ENCODE measurements at regions not wholly inside any gene's neighbourhood (a gene's known extent, or its start where the extent isn't known, plus 50 kb on each side); places are given as distances from the start of the nearest gene placed in this dataset.
"Not testable (repeated sequence)": the region's sequence is repeated elsewhere in the genome, so short reads cannot be mapped to it uniquely, and the experiment has no call there.

GRCh38 chr2:7866825-7867224, 815.0 kb upstream of the ID2 start:
- Histone ChIP-seq H2AK5ac (ENCODE audit: low read length) (no peak overlapping the region), H4K91ac (ENCODE audit: low read depth, low read length) (no peak overlapping the region), H3K4me2 (ENCODE audit: low read length) (no peak overlapping the region), H2BK5ac (ENCODE audit: low read depth, low read length, poor library complexity) (no peak overlapping the region), H3K79me1 (ENCODE audit: low read length) (peaks cover 1% of the 10 kb centered on the region), H2BK12ac (ENCODE audit: low read length) (no peak overlapping the region), H3K18ac (ENCODE audit: low read length) (no peak overlapping the region), H2AFZ (ENCODE audit: insufficient read depth, low read length, poor library complexity) (no peak overlapping the region), H2BK120ac (ENCODE audit: insufficient read depth, low read length, poor library complexity) (no peak overlapping the region), H3K79me2 (ENCODE audit: control insufficient read depth, insufficient read depth, low read length, poor library complexity) (no peaks in the 10 kb centered on the region), H3K23ac (ENCODE audit: low read length) (peak overlapping the region; percentile 91), H3K14ac (ENCODE audit: low read length) (no peak overlapping the region), H3K27ac (ENCODE audit: low read depth, low read length) (no peak overlapping the region), H4K12ac (ENCODE audit: low read depth, low read length) (no peak overlapping the region), H3K27me3 (ENCODE audit: insufficient read depth, low read length) (no peaks in the 10 kb centered on the region), H3K9ac (ENCODE audit: low read length) (peak overlapping the region; percentile 50), H3K4me3 (ENCODE audit: low read depth, low read length) (no peak overlapping the region), H4K8ac (ENCODE audit: low read depth, low read length) (no peak overlapping the region), H3K4ac (ENCODE audit: low read depth, low read length) (no peak overlapping the region), H3K4me1 (ENCODE audit: control insufficient read depth in 1 of 2, insufficient read depth in 2 of 2, low read length in 2 of 2) (no peaks in the 10 kb centered on the region), H3K9me3 (ENCODE audit: insufficient read depth, low read depth, low read length) (no peaks in the 10 kb centered on the region), H3K36me3 (ENCODE audit: control insufficient read depth in 1 of 2, insufficient read depth in 2 of 2, low read length in 2 of 2) (no peaks in the 10 kb centered on the region)
- WGBS (ENCODE audit: extremely low coverage, insufficient coverage, insufficient read length): no CpG with 5 or more reads among the region's 2 CpGs
- no peak for DNase-seq

GRCh38 chr2:7867867-7868266, 814.0 kb upstream of the ID2 start:
- H3K4me1 ChIP-seq (ENCODE audit: control insufficient read depth in 1 of 2, insufficient read depth in 2 of 2, low read length in 2 of 2): no peaks in the 10 kb centered on the region
- WGBS (ENCODE audit: extremely low coverage, insufficient coverage, insufficient read length): no CpG with 5 or more reads among the region's 2 CpGs
- H3K4me2 ChIP-seq (ENCODE audit: low read length): no peak overlapping the region
- H3K18ac ChIP-seq (ENCODE audit: low read length): no peak overlapping the region
- no peak overlapping the region for H3K27ac ChIP-seq (ENCODE audit: low read depth, low read length)
- no peak overlapping the region for H2AK5ac ChIP-seq (ENCODE audit: low read length)
- H3K4me3 ChIP-seq (ENCODE audit: low read depth, low read length): no peak overlapping the region
- H3K36me3 ChIP-seq (ENCODE audit: control insufficient read depth in 1 of 2, insufficient read depth in 2 of 2, low read length in 2 of 2): no peaks in the 10 kb centered on the region
- H3K23ac ChIP-seq (ENCODE audit: low read length): no peak overlapping the region
- no peak overlapping the region for H2BK120ac ChIP-seq (ENCODE audit: insufficient read depth, low read length, poor library complexity)
- no peak overlapping the region for H4K8ac ChIP-seq (ENCODE audit: low read depth, low read length)
- no peak overlapping the region for H4K91ac ChIP-seq (ENCODE audit: low read depth, low read length)
- H3K14ac ChIP-seq (ENCODE audit: low read length): no peak overlapping the region
- peaks cover 1% of the 10 kb centered on the region for H3K79me1 ChIP-seq (ENCODE audit: low read length)
- no peak overlapping the region for H2AFZ ChIP-seq (ENCODE audit: insufficient read depth, low read length, poor library complexity)
- H3K9me3 ChIP-seq (ENCODE audit: insufficient read depth, low read depth, low read length): no peaks in the 10 kb centered on the region
- no peak overlapping the region for H2BK5ac ChIP-seq (ENCODE audit: low read depth, low read length, poor library complexity)
- H3K4ac ChIP-seq (ENCODE audit: low read depth, low read length): no peak overlapping the region
- no peaks in the 10 kb centered on the region for H3K27me3 ChIP-seq (ENCODE audit: insufficient read depth, low read length)
- H4K12ac ChIP-seq (ENCODE audit: low read depth, low read length): no peak overlapping the region
- H3K79me2 ChIP-seq (ENCODE audit: control insufficient read depth, insufficient read depth, low read length, poor library complexity): no peaks in the 10 kb centered on the region
- no peak overlapping the region for H3K9ac ChIP-seq (ENCODE audit: low read length)
- no peak overlapping the region for H2BK12ac ChIP-seq (ENCODE audit: low read length)
- no peak for DNase-seq

- Histone ChIP-seq H3K23ac (ENCODE audit: low read length) (no peak overlapping the region), H3K9ac (ENCODE audit: low read length) (no peak overlapping the region), H2AFZ (ENCODE audit: insufficient read depth, low read length, poor library complexity) (no peak overlapping the region), H3K4ac (ENCODE audit: low read depth, low read length) (no peak overlapping the region), H4K12ac (ENCODE audit: low read depth, low read length) (no peak overlapping the region), H3K4me2 (ENCODE audit: low read length) (no peak overlapping the region), H3K18ac (ENCODE audit: low read length) (no peak overlapping the region), H2BK12ac (ENCODE audit: low read length) (no peak overlapping the region), H2BK120ac (ENCODE audit: insufficient read depth, low read length, poor library complexity) (no peak overlapping the region), H3K4me3 (ENCODE audit: low read depth, low read length) (no peak overlapping the region), H3K27me3 (ENCODE audit: insufficient read depth, low read length) (no peaks in the 10 kb centered on the region), H3K14ac (ENCODE audit: low read length) (no peak overlapping the region), H2BK5ac (ENCODE audit: low read depth, low read length, poor library complexity) (no peak overlapping the region), H4K8ac (ENCODE audit: low read depth, low read length) (no peak overlapping the region), H2AK5ac (ENCODE audit: low read length) (no peak overlapping the region), H4K91ac (ENCODE audit: low read depth, low read length) (no peak overlapping the region), H3K27ac (ENCODE audit: low read depth, low read length) (no peak overlapping the region), H3K79me1 (ENCODE audit: low read length) (peaks cover 1% of the 10 kb centered on the region), H3K4me1 (ENCODE audit: control insufficient read depth in 1 of 2, insufficient read depth in 2 of 2, low read length in 2 of 2) (no peaks in the 10 kb centered on the region), H3K9me3 (ENCODE audit: insufficient read depth, low read depth, low read length) (no peaks in the 10 kb centered on the region), H3K36me3 (ENCODE audit: control insufficient read depth in 1 of 2, insufficient read depth in 2 of 2, low read length in 2 of 2) (no peaks in the 10 kb centered on the region), H3K79me2 (ENCODE audit: control insufficient read depth, insufficient read depth, low read length, poor library complexity) (no peaks in the 10 kb centered on the region)
- DNase-seq: no peak
- no CpG with 5 or more reads among the region's 6 CpGs for WGBS (ENCODE audit: extremely low coverage, insufficient coverage, insufficient read length)
Observed at GRCh38 chr2:7868836-7869235, 813.0 kb upstream of the ID2 start.

GRCh38 chr2:7876445-7876844, 805.4 kb upstream of the ID2 start:
- H3K18ac ChIP-seq (ENCODE audit: low read length); H3K36me3 ChIP-seq (ENCODE audit: control insufficient read depth in 1 of 2, insufficient read depth in 2 of 2, low read length in 2 of 2); H3K79me2 ChIP-seq (ENCODE audit: control insufficient read depth, insufficient read depth, low read length, poor library complexity); H3K9ac ChIP-seq (ENCODE audit: low read length); H3K4ac ChIP-seq (ENCODE audit: low read depth, low read length); H3K4me3 ChIP-seq (ENCODE audit: low read depth, low read length); H3K4me2 ChIP-seq (ENCODE audit: low read length); H2AFZ ChIP-seq (ENCODE audit: insufficient read depth, low read length, poor library complexity); H3K9me3 ChIP-seq (ENCODE audit: insufficient read depth, low read depth, low read length); H2BK5ac ChIP-seq (ENCODE audit: low read depth, low read length, poor library complexity); H3K14ac ChIP-seq (ENCODE audit: low read length); H4K91ac ChIP-seq (ENCODE audit: low read depth, low read length); H3K27ac ChIP-seq (ENCODE audit: low read depth, low read length); H2BK120ac ChIP-seq (ENCODE audit: insufficient read depth, low read length, poor library complexity); H2AK5ac ChIP-seq (ENCODE audit: low read length); H4K12ac ChIP-seq (ENCODE audit: low read depth, low read length); H3K27me3 ChIP-seq (ENCODE audit: insufficient read depth, low read length); DNase-seq; H3K23ac ChIP-seq (ENCODE audit: low read length); H4K8ac ChIP-seq (ENCODE audit: low read depth, low read length); H3K4me1 ChIP-seq (ENCODE audit: control insufficient read depth in 1 of 2, insufficient read depth in 2 of 2, low read length in 2 of 2); H3K79me1 ChIP-seq (ENCODE audit: low read length); H2BK12ac ChIP-seq (ENCODE audit: low read length): not testable (repeated sequence)
- WGBS (ENCODE audit: extremely low coverage, insufficient coverage, insufficient read length): no CpG with 5 or more reads among the region's 8 CpGs

All from trophoblast cell (in vitro differentiated cells and primary cell).